Activated T-helper 1 cell treated with anti-CD3 and anti-CD28 coated beads, Interleukin-12 subunit alpha, Interleukin-12 subunit beta, Interleukin-2, Interleukin-4 antibody, amounts not matched to agents 30 ng/mL and 10 ng/mL and 1 ng/mL, durations not matched to agents 14 hours and 24 hours and 36 hours (primary cell): ENCODE measurements at regions not wholly inside any gene's neighbourhood (a gene's known extent, or its start where the extent isn't known, plus 50 kb on each side); places are given as distances from the start of the nearest gene placed in this dataset.
A peak's percentile ranks its signal among the peaks of the same experiment; 100 is the strongest.

ENCODE experiments used
- DNase-seq: peaks from one replicate; pipeline ENCODE4 v3.0.0; 2021; ENCODE audit warnings: low spot score
- H3K27ac Mint-ChIP-seq: one replicate; pipeline ENCODE4 v1.8.0; 2021; ENCODE audit warnings: mild to moderate bottlenecking, mixed read lengths
- H3K27me3 Mint-ChIP-seq: one replicate; pipeline ENCODE4 v1.8.0; 2022; ENCODE audit warnings: mild to moderate bottlenecking, moderate library complexity, mixed read lengths; ENCODE audit not compliant: insufficient read depth
- H3K36me3 Mint-ChIP-seq: one replicate; pipeline ENCODE4 v1.8.0; 2021; ENCODE audit warnings: low read depth, mixed read lengths
- H3K4me1 Mint-ChIP-seq: one replicate; pipeline ENCODE4 v1.8.0; 2021; ENCODE audit warnings: low read depth, mixed read lengths
- H3K4me3 Mint-ChIP-seq: one replicate; pipeline ENCODE4 v1.8.0; 2021; ENCODE audit warnings: mild to moderate bottlenecking, moderate library complexity, mixed read lengths
- H3K9me3 Mint-ChIP-seq: one replicate; pipeline ENCODE4 v1.8.0; 2021; ENCODE audit warnings: mixed read lengths
- intact Hi-C: fragments of 100-400 bp; cut with micrococcal nuclease; formaldehyde crosslinking; loops from one replicate; pipeline ENCODE4 v1.15.1; 2024

- Mint-ChIP-seq H3K27me3 (peaks cover 16% of the 10 kb centered on the region), H3K4me3 (no peak overlapping the region), H3K4me1 (peaks cover 6% of the 10 kb centered on the region), H3K36me3 (no peaks in the 10 kb centered on the region), H3K27ac (no peak overlapping the region), H3K9me3 (no peaks in the 10 kb centered on the region)
- DNase-seq = peak; percentile 49
- intact Hi-C loops = loop anchor here (1.0 to 2.0 kb wide), 2 partner anchors 937 to 989 kb away; no protein-coding TSS in a partner anchor
Measured at GRCh38 chr15:69523010-69524001, 70.7 kb downstream of the RPLP1 start.

DNA sequence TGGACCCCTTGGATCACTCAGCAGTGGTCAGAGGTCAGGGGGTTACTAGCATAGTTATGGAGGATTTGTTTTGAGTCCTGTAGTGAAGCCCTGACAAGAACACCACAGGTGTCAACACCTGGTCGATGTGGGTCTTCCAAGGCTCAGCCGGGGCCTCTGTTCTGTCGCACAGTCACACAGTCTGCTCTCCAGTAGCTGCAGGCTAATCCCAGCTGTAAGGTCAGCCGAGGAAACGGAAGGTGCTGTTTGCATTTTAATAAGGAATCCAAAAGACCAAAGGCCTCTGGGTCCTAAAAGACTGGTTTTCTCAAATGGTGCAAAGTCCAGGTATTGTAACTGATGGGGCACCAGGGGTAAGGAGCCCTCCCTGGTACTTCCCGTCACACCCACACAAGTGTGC, 71.7 kb downstream of the RPLP1 start:
- no peaks in the 10 kb centered on the region for H3K9me3 Mint-ChIP-seq
- H3K27ac Mint-ChIP-seq = no peak overlapping the region
- peaks cover 19% of the 10 kb centered on the region for H3K27me3 Mint-ChIP-seq
- no peak for DNase-seq
- peaks cover 6% of the 10 kb centered on the region for H3K4me1 Mint-ChIP-seq
- no peaks in the 10 kb centered on the region for H3K36me3 Mint-ChIP-seq
- intact Hi-C loops = no loop called here
- H3K4me3 Mint-ChIP-seq = no peak overlapping the region

GRCh38 chr15:69524814-69525213, 72.2 kb downstream of the RPLP1 start:
- H3K27me3 Mint-ChIP-seq = peaks cover 19% of the 10 kb centered on the region
- H3K27ac Mint-ChIP-seq = no peak overlapping the region
- DNase-seq = no peak
- no peaks in the 10 kb centered on the region for H3K9me3 Mint-ChIP-seq
- H3K36me3 Mint-ChIP-seq = no peaks in the 10 kb centered on the region
- H3K4me3 Mint-ChIP-seq = no peak overlapping the region
- intact Hi-C loops = no loop called here
- H3K4me1 Mint-ChIP-seq = peaks cover 6% of the 10 kb centered on the region

DNA sequence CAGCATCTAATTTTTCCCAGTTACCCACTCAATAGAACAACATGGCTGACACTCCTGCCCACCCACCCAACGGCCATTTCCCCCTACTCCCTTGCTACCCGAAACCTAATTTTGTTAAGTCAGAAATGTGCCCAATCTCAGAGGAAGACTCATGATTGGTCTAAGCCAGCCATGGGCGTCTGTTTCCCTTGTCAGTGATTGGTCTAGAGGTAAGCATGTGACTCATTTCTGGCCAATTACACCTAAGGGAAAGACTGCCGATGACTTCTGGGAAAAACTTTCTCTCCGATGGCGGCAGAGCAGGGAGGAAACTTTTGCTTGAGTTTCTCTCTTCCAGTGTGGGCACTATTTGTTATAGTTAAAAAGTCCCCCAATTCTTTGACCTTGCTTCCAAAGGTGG, 72.9 kb downstream of the RPLP1 start:
- H3K4me1 Mint-ChIP-seq = peaks cover 6% of the 10 kb centered on the region
- intact Hi-C loops = no loop called here
- DNase-seq = no peak
- no peaks in the 10 kb centered on the region for H3K9me3 Mint-ChIP-seq
- no peak overlapping the region for H3K4me3 Mint-ChIP-seq
- H3K27ac Mint-ChIP-seq = no peak overlapping the region
- peaks cover 17% of the 10 kb centered on the region for H3K27me3 Mint-ChIP-seq
- H3K36me3 Mint-ChIP-seq = no peaks in the 10 kb centered on the region

DNA sequence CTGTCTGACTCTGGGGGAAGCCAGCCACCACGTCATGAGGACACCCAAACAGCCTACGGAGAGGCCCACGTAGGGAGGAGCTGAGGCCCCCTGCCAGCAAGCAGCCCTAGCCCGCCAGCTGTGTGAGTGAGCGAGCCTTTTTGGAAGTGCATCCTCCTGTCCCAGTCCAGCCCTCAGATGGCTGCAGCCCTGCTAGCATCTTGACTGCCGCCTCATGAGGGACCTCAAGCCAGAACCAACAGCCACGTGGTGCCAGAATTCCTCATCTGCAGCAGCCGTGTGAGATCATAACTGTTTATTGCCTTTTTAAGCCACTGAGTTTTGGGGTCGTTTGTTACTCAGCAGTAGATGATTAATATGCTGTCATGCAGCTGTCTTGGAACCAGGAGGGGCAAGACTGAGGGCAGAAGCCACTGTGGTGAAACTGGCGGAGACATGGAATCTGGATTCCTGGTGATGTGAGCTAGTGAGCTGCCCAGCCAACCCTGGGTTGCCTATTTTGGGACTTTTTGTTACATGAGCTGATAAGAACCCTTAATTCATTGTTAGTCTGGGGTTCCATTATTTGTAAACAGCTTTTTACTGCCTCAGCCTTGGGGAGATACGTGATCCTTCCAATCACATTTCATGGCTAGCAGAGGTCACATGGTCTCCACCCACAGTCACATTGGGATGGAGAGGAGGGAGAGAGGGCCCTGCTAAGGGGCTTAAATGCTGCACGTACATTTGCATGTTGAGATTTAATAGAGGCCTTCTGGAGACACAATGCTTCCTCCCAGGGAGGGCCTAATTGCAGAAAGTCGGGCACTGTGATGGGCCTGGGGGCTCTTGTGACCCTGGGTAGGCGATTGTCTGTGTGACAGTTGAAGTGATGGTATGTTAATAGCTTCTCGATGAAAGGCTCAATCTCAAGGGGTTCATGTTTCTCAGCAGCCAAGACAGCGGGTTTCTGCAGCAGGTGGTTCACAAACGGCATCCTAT, 73.8 kb downstream of the RPLP1 start:
- Mint-ChIP-seq H3K36me3 (no peaks in the 10 kb centered on the region), H3K9me3 (no peaks in the 10 kb centered on the region), H3K4me1 (peaks cover 6% of the 10 kb centered on the region), H3K4me3 (no peak overlapping the region), H3K27ac (no peak overlapping the region), H3K27me3 (peaks cover 14% of the 10 kb centered on the region)
- intact Hi-C loops = no loop called here
- no peak for DNase-seq

- no peaks in the 10 kb centered on the region for H3K9me3 Mint-ChIP-seq
- H3K4me1 Mint-ChIP-seq = no peaks in the 10 kb centered on the region
- H3K4me3 Mint-ChIP-seq = no peak overlapping the region
- no peaks in the 10 kb centered on the region for H3K36me3 Mint-ChIP-seq
- no peak overlapping the region for H3K27ac Mint-ChIP-seq
- peaks cover 12% of the 10 kb centered on the region for H3K27me3 Mint-ChIP-seq
- DNase-seq = no peak
- intact Hi-C loops = no loop called here
Measured at GRCh38 chr15:69529141-69529540, 76.5 kb downstream of the RPLP1 start.

- H3K4me3 Mint-ChIP-seq = no peak overlapping the region
- H3K4me1 Mint-ChIP-seq = no peaks in the 10 kb centered on the region
- no peaks in the 10 kb centered on the region for H3K36me3 Mint-ChIP-seq
- no peaks in the 10 kb centered on the region for H3K9me3 Mint-ChIP-seq
- peaks cover 14% of the 10 kb centered on the region for H3K27me3 Mint-ChIP-seq
- H3K27ac Mint-ChIP-seq = no peak overlapping the region
- DNase-seq = no peak
- intact Hi-C loops = no loop called here
Measured at GRCh38 chr15:69529961-69530633, 77.5 kb downstream of the RPLP1 start.

- intact Hi-C loops = no loop called here
Measured at GRCh38 chr15:69530991-69531664, 78.5 kb downstream of the RPLP1 start.

GRCh38 chr15:69531665-69532027, 79.0 kb downstream of the RPLP1 start:
- no peak for DNase-seq
- Mint-ChIP-seq H3K27me3 (peaks cover 16% of the 10 kb centered on the region), H3K4me1 (no peaks in the 10 kb centered on the region), H3K36me3 (no peaks in the 10 kb centered on the region), H3K9me3 (no peaks in the 10 kb centered on the region), H3K27ac (no peak overlapping the region), H3K4me3 (no peak overlapping the region)
- intact Hi-C loops = no loop called here

More at GRCh38 chr15:69530991-69531664, 78.5 kb downstream of the RPLP1 start:
- Mint-ChIP-seq H3K27ac (no peak overlapping the region), H3K27me3 (peaks cover 16% of the 10 kb centered on the region), H3K36me3 (no peaks in the 10 kb centered on the region), H3K9me3 (no peaks in the 10 kb centered on the region), H3K4me1 (no peaks in the 10 kb centered on the region), H3K4me3 (no peak overlapping the region)
- DNase-seq = no peak

GRCh38 chr15:69532066-69532465, 79.4 kb downstream of the RPLP1 start:
- intact Hi-C loops = no loop called here
- Mint-ChIP-seq H3K27me3 (peaks cover 18% of the 10 kb centered on the region), H3K4me1 (no peaks in the 10 kb centered on the region), H3K4me3 (no peak overlapping the region), H3K9me3 (no peaks in the 10 kb centered on the region), H3K36me3 (no peaks in the 10 kb centered on the region), H3K27ac (no peak overlapping the region)
- no peak for DNase-seq

GRCh38 chr15:69532856-69533255, 80.2 kb downstream of the RPLP1 start:
- Mint-ChIP-seq H3K4me1 (no peaks in the 10 kb centered on the region), H3K9me3 (no peaks in the 10 kb centered on the region), H3K36me3 (no peaks in the 10 kb centered on the region), H3K27me3 (peaks cover 19% of the 10 kb centered on the region), H3K27ac (no peak overlapping the region), H3K4me3 (no peak overlapping the region)
- no peak for DNase-seq
- intact Hi-C loops = no loop called here

DNA sequence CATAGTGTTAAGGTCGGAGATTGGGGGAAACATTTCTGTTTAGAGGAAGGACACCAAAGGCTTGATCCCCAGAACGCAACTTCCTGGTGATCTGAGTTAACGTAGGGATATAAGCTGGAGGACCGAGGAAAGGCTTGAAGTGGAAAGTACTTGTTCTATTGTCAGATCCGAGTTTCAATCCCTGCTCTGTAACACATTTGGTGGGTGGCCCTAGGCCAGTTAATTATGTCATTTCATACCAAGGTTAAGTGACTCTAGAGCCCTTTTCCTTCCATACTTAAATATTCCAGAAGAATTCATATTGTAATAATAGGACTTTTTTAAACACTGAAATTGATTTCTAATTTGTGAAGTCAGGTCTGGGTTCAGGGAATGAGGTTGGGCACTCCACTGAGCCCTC, 80.9 kb downstream of the RPLP1 start:
- Mint-ChIP-seq H3K27ac (no peak overlapping the region), H3K27me3 (peaks cover 19% of the 10 kb centered on the region), H3K4me3 (no peak overlapping the region), H3K36me3 (no peaks in the 10 kb centered on the region), H3K4me1 (no peaks in the 10 kb centered on the region), H3K9me3 (no peaks in the 10 kb centered on the region)
- intact Hi-C loops = no loop called here
- no peak for DNase-seq
